Left ventricle myocardium inferior (tissue), 1 donor: ENCODE measurements at regions not wholly inside any gene's neighbourhood (a gene's known extent, or its start where the extent isn't known, plus 50 kb on each side); places are given as distances from the start of the nearest gene placed in this dataset.
"Not testable (repeated sequence)": the region's sequence is repeated elsewhere in the genome, so short reads cannot be mapped to it uniquely, and the experiment has no call there.

ENCODE experiments used
- DNase-seq: peaks from one replicate; pipeline ENCODE4 v3.0.0-alpha.2; 2020
- H3K27ac ChIP-seq: fragments of 200-600 bp; replicated peaks from 2 replicates; pipeline ENCODE4 v1.8.0; 2021
- H3K27me3 ChIP-seq: fragments of 200-600 bp; 2 replicates; pipeline ENCODE4 v1.8.0; 2021; ENCODE audit warnings: low read depth
- H3K36me3 ChIP-seq: fragments of 200-600 bp; 2 replicates; pipeline ENCODE4 v1.8.0; 2021
- H3K4me1 ChIP-seq: fragments of 200-600 bp; 2 replicates; pipeline ENCODE4 v1.8.0; 2021
- H3K4me3 ChIP-seq: fragments of 200-600 bp; 2 replicates; pipeline ENCODE4 v1.8.0; 2021; ENCODE audit warnings: mild to moderate bottlenecking, moderate library complexity
- H3K9me3 ChIP-seq: fragments of 200-600 bp; replicated peaks from 2 replicates; pipeline ENCODE4 v1.8.0; 2021
- intact Hi-C: fragments of 100-400 bp; cut with micrococcal nuclease; formaldehyde crosslinking; loops from one replicate; pipeline ENCODE4 v1.11.0; 2022
- TF ChIP-seq, protein P1 (sequence below): fragments of 200-600 bp; IDR thresholded peaks from 2 replicates; pipeline ENCODE4 v1.8.0; 2021; ENCODE audit warnings: antibody characterized with exemption, mild to moderate bottlenecking, borderline replicate concordance
- donor health status: DM: no; HTN: yes; CAD: no; lungs with severe emphysema.

DNA sequence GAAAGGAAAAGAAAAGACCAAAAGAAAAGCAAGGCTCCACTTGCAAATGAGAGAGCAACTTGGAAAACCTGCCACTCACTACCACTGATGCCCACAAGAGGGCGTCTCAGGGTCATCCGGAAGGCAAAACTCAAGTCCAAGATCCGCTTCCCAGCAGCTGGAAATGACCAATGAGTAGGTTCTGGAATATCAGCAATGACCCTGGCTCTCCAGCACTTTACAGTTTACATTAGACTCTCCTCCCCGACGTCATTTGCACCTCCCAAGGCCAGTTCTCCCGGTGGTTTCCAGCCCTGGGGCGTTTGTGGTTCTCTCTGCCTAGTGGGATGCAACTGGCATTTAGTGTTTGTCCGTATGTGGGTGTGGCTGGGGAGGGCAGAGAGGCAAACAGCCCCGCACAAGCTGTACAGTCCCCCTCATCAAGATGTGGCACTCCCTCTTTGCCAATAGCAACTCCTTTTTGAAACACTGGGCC lies 193.8 kb upstream of the ZNF618 start:
- Histone ChIP-seq H3K9me3 (no peaks in the 10 kb centered on the region), H3K36me3 (no peaks in the 10 kb centered on the region), H3K27me3 (peaks cover 26% of the 10 kb centered on the region), H3K27ac (no peak overlapping the region), H3K4me3 (no peak overlapping the region), H3K4me1 (no peaks in the 10 kb centered on the region)
- intact Hi-C loops = no loop called here
- TF ChIP-seq, protein P1, sequence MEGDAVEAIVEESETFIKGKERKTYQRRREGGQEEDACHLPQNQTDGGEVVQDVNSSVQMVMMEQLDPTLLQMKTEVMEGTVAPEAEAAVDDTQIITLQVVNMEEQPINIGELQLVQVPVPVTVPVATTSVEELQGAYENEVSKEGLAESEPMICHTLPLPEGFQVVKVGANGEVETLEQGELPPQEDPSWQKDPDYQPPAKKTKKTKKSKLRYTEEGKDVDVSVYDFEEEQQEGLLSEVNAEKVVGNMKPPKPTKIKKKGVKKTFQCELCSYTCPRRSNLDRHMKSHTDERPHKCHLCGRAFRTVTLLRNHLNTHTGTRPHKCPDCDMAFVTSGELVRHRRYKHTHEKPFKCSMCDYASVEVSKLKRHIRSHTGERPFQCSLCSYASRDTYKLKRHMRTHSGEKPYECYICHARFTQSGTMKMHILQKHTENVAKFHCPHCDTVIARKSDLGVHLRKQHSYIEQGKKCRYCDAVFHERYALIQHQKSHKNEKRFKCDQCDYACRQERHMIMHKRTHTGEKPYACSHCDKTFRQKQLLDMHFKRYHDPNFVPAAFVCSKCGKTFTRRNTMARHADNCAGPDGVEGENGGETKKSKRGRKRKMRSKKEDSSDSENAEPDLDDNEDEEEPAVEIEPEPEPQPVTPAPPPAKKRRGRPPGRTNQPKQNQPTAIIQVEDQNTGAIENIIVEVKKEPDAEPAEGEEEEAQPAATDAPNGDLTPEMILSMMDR = peak; percentile 95
- DNase-seq = peak; percentile 62

DNA sequence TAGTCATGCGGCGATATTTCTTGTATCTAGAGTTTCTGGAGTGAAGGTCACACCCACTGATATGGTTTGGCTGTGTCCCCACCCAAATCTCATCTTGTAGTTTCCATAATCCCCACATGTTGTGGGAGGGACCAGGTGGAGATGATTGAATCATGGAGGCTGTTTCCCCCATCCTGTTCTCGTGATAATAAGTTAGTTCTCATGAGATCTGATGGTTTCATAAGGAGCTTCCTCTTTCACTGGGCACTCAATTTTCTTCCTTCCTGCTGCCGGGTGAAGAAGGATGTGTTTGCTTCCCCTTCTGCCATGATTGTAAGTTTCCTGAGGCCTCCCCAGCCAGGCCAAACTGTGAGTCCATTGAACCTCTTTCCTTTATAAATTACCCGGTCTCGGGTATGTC lies 190.5 kb upstream of the ZNF618 start:
- H3K4me3 ChIP-seq, H3K9me3 ChIP-seq, DNase-seq, H3K27ac ChIP-seq, H3K36me3 ChIP-seq, H3K4me1 ChIP-seq, intact Hi-C loops: not testable (repeated sequence)
- peaks cover 49% of the 10 kb centered on the region for H3K27me3 ChIP-seq

- no peak overlapping the region for H3K27ac ChIP-seq
Measured at GRCh38 chr9:113687107-113687679, 188.9 kb upstream of the ZNF618 start.

DNA sequence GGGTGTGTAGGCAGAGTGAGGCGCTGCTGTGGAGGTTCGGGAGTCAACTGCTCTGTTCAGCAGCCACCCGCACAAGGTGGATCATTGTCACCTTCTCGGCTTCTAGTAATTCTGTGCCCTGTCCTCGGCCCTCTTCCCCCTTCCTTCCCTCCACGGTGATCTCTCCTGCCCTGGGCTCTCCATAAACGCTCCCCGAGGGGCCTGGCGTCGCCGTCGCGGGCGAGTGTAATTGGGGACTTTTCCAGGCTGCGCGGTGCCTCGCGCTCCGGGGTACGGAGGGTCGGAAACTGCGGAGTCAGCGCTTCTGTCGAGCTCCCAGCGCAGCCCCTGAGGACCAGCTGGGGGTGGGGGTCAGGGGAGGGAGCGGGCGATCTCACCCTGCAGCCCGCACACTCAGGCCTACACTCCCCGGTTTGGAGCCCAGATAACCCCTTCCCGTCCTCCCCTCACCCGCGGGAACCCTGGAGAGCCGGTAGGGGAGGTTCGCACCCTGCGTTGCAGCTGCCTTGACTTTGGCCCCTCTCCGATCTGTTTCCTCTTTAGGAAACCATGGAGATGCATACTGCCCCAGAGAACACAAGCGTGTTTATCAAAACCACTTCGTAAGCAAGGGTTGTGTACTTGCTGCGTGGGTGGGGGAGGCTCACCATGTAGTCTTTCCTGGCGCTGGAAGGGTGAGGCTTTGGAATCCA lies 188.3 kb upstream of the ZNF618 start:
- TF ChIP-seq, protein P1 = no peak
- no peak for DNase-seq
- Histone ChIP-seq H3K27me3 (peaks cover 70% of the 10 kb centered on the region), H3K9me3 (no peaks in the 10 kb centered on the region), H3K27ac (no peak overlapping the region), H3K4me1 (peaks cover 8% of the 10 kb centered on the region), H3K36me3 (no peaks in the 10 kb centered on the region), H3K4me3 (peak overlapping the region; percentile 24)
- intact Hi-C loops = no loop called here

More at GRCh38 chr9:113687107-113687679, 188.9 kb upstream of the ZNF618 start:
- TF ChIP-seq, protein P1 = no peak
- intact Hi-C loops = no loop called here
- no peak for DNase-seq
- Histone ChIP-seq H3K27me3 (peaks cover 64% of the 10 kb centered on the region), H3K36me3 (no peaks in the 10 kb centered on the region), H3K9me3 (no peaks in the 10 kb centered on the region), H3K4me3 (peak overlapping the region; percentile 24), H3K4me1 (peaks cover 8% of the 10 kb centered on the region)

DNA sequence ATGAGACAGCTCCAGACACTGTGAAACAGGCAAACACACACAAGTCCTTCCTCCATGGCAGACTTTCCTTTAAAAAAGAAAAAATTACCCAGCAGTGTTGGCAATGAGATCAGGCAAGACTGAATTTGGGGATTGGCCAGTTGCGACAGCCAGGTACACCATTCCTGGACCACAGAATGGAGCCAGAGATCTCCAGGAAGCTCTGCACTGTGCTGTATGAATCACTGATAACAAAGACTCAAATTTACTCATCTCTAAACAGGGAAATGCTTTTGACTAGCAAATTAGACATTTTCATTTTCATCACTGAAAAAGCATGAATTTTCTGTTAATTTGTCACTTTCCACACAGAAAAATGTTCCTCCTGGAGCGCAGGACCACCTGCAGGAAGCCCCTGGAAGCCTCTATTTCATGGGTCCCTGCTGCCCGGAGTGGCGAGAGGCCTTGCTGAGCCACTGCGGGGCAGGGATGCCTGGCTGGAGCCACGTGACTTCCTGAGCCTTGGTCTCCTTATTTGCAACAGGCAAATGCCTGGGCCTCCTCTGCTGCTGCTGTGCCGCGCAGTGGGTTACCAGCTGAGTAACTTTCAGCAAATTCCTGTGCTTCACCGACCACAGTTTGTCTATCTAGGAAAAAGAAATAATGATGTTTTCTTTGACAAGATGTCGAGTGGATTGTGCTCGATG lies 185.9 kb upstream of the ZNF618 start:
- Histone ChIP-seq H3K27ac (no peak overlapping the region), H3K27me3 (peaks cover 93% of the 10 kb centered on the region), H3K4me1 (peaks cover 8% of the 10 kb centered on the region), H3K36me3 (no peaks in the 10 kb centered on the region), H3K4me3 (no peak overlapping the region), H3K9me3 (no peaks in the 10 kb centered on the region)
- TF ChIP-seq, protein P1 = no peak
- DNase-seq = no peak
- intact Hi-C loops = no loop called here

DNA sequence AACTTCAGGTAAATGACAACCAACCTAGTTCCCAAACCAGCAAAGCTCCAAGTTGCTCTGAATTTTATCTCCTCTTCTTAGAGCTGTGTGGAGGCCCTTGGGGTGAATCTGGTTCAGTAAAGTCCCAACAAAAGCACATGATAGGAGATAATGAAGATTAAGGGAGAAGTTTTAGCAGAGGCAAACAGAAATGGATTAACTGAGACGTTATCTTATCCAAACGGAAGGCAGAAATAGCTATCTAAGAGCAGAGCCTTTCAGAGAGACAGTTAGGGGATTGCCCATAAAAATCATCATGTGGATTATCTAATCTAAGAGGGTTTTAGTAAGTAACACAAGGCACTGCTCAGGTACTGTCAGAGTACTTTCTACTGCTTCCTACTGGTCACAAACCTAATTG lies 183.9 kb upstream of the ZNF618 start:
- intact Hi-C loops = no loop called here
- no peak overlapping the region for H3K27ac ChIP-seq
- TF ChIP-seq, protein P1 = no peak
- no peaks in the 10 kb centered on the region for H3K9me3 ChIP-seq
- H3K4me1 ChIP-seq = peaks cover 8% of the 10 kb centered on the region
- no peaks in the 10 kb centered on the region for H3K36me3 ChIP-seq
- DNase-seq = no peak
- H3K27me3 ChIP-seq = peaks cover 93% of the 10 kb centered on the region
- H3K4me3 ChIP-seq = no peak overlapping the region
